IMR-90 (cell line): ENCODE measurements at regions not wholly inside any gene's neighbourhood (a gene's known extent, or its start where the extent isn't known, plus 50 kb on each side); places are given as distances from the start of the nearest gene placed in this dataset.

Experiments used
- ATAC-seq: fragments of 200-7000 bp; cut with Tn5 transposase; 2 replicates; pipeline ENCODE4 v1.9.1; 2020; ENCODE audit warnings: low read depth, mild to moderate bottlenecking, moderate library complexity
- BruUV-seq: library from RNA; stranded (reverse); fragments of 400-500 nt; replicated peaks from 2 replicates; lab custom pipeline; 2021; lab: Mats Ljungman, UMichigan
- CTCF ChIA-PET: fragments of 300-600 bp; formaldehyde crosslinking; extraction: SDS; loops from one replicate; lab custom pipeline; 2021; ENCODE audit warnings: antibody characterized with exemption; lab: Yijun Ruan, JAX
- POLR2A ChIA-PET: fragments of 300-600 bp; sonication (Branson Sonifier 250); formaldehyde crosslinking; loops from one replicate; lab custom pipeline; 2022; ENCODE audit warnings: antibody characterized with exemption; ENCODE audit not compliant: unreplicated experiment; lab: Charles Lee
- DNase-seq: peaks from one replicate; pipeline ENCODE4 v3.0.0; 2013
- H2AFZ ChIP-seq: replicated peaks from 2 replicates; pipeline ENCODE3; 2013; ENCODE audit warnings: low read length, mild to moderate bottlenecking; ENCODE audit not compliant: poor library complexity
- H2AK5ac ChIP-seq: 2 replicates; pipeline ENCODE4 v1.6.1; 2013; ENCODE audit warnings: low read depth, low read length, inconsistent platforms
- H2AK9ac ChIP-seq: replicated peaks from 2 replicates; pipeline ENCODE3; 2013; ENCODE audit warnings: mild to moderate bottlenecking, low read depth, low read length, moderate library complexity; ENCODE audit not compliant: poor library complexity
- H2BK120ac ChIP-seq: 2 replicates; pipeline ENCODE4 v1.6.1; 2013; ENCODE audit warnings: low read depth, low read length, inconsistent platforms
- H2BK15ac ChIP-seq: 3 replicates; pipeline ENCODE4 v1.6.1; 2013; ENCODE audit warnings: low read depth, low read length, inconsistent platforms
- H2BK20ac ChIP-seq: 2 replicates; pipeline ENCODE4 v1.6.1; 2013; ENCODE audit warnings: low read depth, mild to moderate bottlenecking, inconsistent platforms, low read length, moderate library complexity
- H2BK5ac ChIP-seq: 2 replicates; pipeline ENCODE4 v1.6.1; 2013; ENCODE audit warnings: mild to moderate bottlenecking, low read depth, low read length, inconsistent platforms; ENCODE audit not compliant: poor library complexity, severe bottlenecking
- H3K14ac ChIP-seq: replicated peaks from 2 replicates; pipeline ENCODE4 v1.6.1; 2013; ENCODE audit warnings: low read depth, low read length, inconsistent platforms
- H3K18ac ChIP-seq: 2 replicates; pipeline ENCODE4 v1.6.1; 2013; ENCODE audit warnings: low read depth, low read length, control low read depth
- H3K23ac ChIP-seq: 2 replicates; pipeline ENCODE4 v1.6.1; 2013; ENCODE audit warnings: low read depth, low read length, inconsistent platforms
- H3K27ac ChIP-seq: 2 replicates; pipeline ENCODE4 v1.5.1; 2013; ENCODE audit warnings: mild to moderate bottlenecking, control low read depth, low read length; ENCODE audit not compliant: insufficient read depth
- H3K27me3 ChIP-seq: 2 replicates; pipeline ENCODE4 v1.6.1; 2013; ENCODE audit warnings: low read length; ENCODE audit not compliant: control insufficient read depth, insufficient read depth
- H3K36me3 ChIP-seq: 2 replicates; pipeline ENCODE4 v1.6.1; 2013; ENCODE audit warnings: low read length, mixed read lengths; ENCODE audit not compliant: control insufficient read depth, insufficient read depth
- H3K4ac ChIP-seq: 2 replicates; pipeline ENCODE4 v1.6.1; 2013; ENCODE audit warnings: low read depth, low read length, inconsistent platforms
- H3K4me1 ChIP-seq: 2 replicates; pipeline ENCODE4 v1.6.1; 2013; ENCODE audit warnings: low read length, mixed read lengths; ENCODE audit not compliant: control insufficient read depth, insufficient read depth
- H3K4me2 ChIP-seq: 2 replicates; pipeline ENCODE4 v1.6.1; 2013; ENCODE audit warnings: low read depth, mild to moderate bottlenecking, control low read depth, low read length, moderate library complexity
- H3K4me3 ChIP-seq: 2 replicates; pipeline ENCODE4 v1.5.1; 2013; ENCODE audit warnings: low read depth, mild to moderate bottlenecking, control low read depth, low read length, moderate library complexity; ENCODE audit not compliant: insufficient read depth
- H3K56ac ChIP-seq: 2 replicates; pipeline ENCODE4 v1.6.1; 2013; ENCODE audit warnings: low read length, inconsistent platforms; ENCODE audit not compliant: insufficient read depth; ENCODE audit errors: extremely low read depth
- H3K79me1 ChIP-seq, 2 experiments: 2 replicates each; pipeline ENCODE4 v1.6.1; 2013; ENCODE audit warnings: low read length in 2 of 2, inconsistent platforms in 1 of 2, low read depth in 1 of 2
- H3K9ac ChIP-seq: 2 replicates; pipeline ENCODE4 v1.6.1; 2013; ENCODE audit warnings: low read depth, low read length, control low read depth
- H3K9me1 ChIP-seq: 2 replicates; pipeline ENCODE4 v1.6.1; 2013; ENCODE audit warnings: low read length, inconsistent platforms; ENCODE audit not compliant: insufficient read depth
- H3K9me3 ChIP-seq: 2 replicates; pipeline ENCODE4 v1.6.1; 2013; ENCODE audit warnings: low read length; ENCODE audit not compliant: control insufficient read depth, insufficient read depth
- H4K20me1 ChIP-seq: 2 replicates; pipeline ENCODE4 v1.6.1; 2013; ENCODE audit warnings: low read length, inconsistent platforms; ENCODE audit not compliant: insufficient read depth
- H4K5ac ChIP-seq: 2 replicates; pipeline ENCODE4 v1.6.1; 2013; ENCODE audit warnings: mild to moderate bottlenecking, low read depth, low read length, control low read depth
- H4K8ac ChIP-seq, 2 experiments: 2 replicates each; pipeline ENCODE4 v1.6.1; 2013; ENCODE audit warnings: low read depth in 2 of 2, low read length in 2 of 2, control low read depth in 1 of 2, inconsistent platforms in 1 of 2
- H4K91ac ChIP-seq: 2 replicates; pipeline ENCODE4 v1.6.1; 2013; ENCODE audit warnings: low read depth, low read length, inconsistent platforms; ENCODE audit not compliant: insufficient read depth
- BHLHE40 ChIP-seq: fragments of 150-350 bp; IDR thresholded peaks from 2 replicates; pipeline ENCODE4 v1.6.1; 2016; ENCODE audit warnings: mild to moderate bottlenecking, low read depth, low read length
- CEBPB ChIP-seq: IDR thresholded peaks from 2 replicates; pipeline ENCODE4 v1.6.1; 2012; ENCODE audit warnings: low read depth, low read length, improper control_type of control experiment
- CHD1 ChIP-seq: IDR thresholded peaks from 2 replicates; pipeline ENCODE4 v1.6.1; 2012; ENCODE audit warnings: low read depth, low read length, improper control_type of control experiment
- FOS ChIP-seq: fragments of 150-350 bp; IDR thresholded peaks from 2 replicates; pipeline ENCODE4 v1.6.1; 2016; ENCODE audit warnings: low read depth, low read length
- MAFK ChIP-seq: IDR thresholded peaks from 2 replicates; pipeline ENCODE4 v1.6.1; 2012; ENCODE audit warnings: low read depth, low read length, improper control_type of control experiment
- MAZ ChIP-seq: IDR thresholded peaks from 2 replicates; pipeline ENCODE4 v1.6.1; 2012; ENCODE audit warnings: low read depth, mild to moderate bottlenecking, low read length, improper control_type of control experiment, moderate library complexity, borderline replicate concordance
- MXI1 ChIP-seq: IDR thresholded peaks from 2 replicates; pipeline ENCODE4 v1.6.1; 2012; ENCODE audit warnings: low read depth, mild to moderate bottlenecking, low read length, moderate library complexity, borderline replicate concordance
- NFE2L2 ChIP-seq: fragments of 150-350 bp; IDR thresholded peaks from 2 replicates; pipeline ENCODE4 v1.6.1; 2016; ENCODE audit warnings: low read depth, mild to moderate bottlenecking, low read length
- POLR2A ChIP-seq: IDR thresholded peaks from 2 replicates; pipeline ENCODE4 v1.6.1; 2012; ENCODE audit warnings: mild to moderate bottlenecking, low read depth, low read length
- RAD21 ChIP-seq: IDR thresholded peaks from 2 replicates; pipeline ENCODE4 v1.6.1; 2012; ENCODE audit warnings: low read length, improper control_type of control experiment
- RCOR1 ChIP-seq: IDR thresholded peaks from 2 replicates; pipeline ENCODE4 v1.6.1; 2012; ENCODE audit warnings: mild to moderate bottlenecking, low read length, improper control_type of control experiment; ENCODE audit not compliant: insufficient replicate concordance
- RFX5 ChIP-seq: IDR thresholded peaks from 2 replicates; pipeline ENCODE4 v1.8.0; 2012; ENCODE audit warnings: low read depth, mild to moderate bottlenecking, low read length, moderate library complexity
- SMC3 ChIP-seq: fragments of 150-350 bp; IDR thresholded peaks from 2 replicates; pipeline ENCODE4 v1.6.1; 2016; ENCODE audit warnings: low read depth, mild to moderate bottlenecking, antibody characterized with exemption, low read length, moderate library complexity
- WGBS, 2 experiments: methylation state at CpG; one replicate each; pipeline versions ENCODE4 v1.1.5 to v1.1.7; 2013; ENCODE audit warnings: missing lambda C conversion rate in 2 of 2; ENCODE audit not compliant: insufficient read length in 1 of 2; ENCODE audit errors: extremely low coverage in 2 of 2; 5-methylcytosine and 5-hydroxymethylcytosine counted together
- dilution Hi-C: fragments of 300-500 bp; cut with HindIII; formaldehyde crosslinking; loops from one replicate; pipeline ENCODE4 v1.14.3; 2018; ENCODE audit warnings: low sequenced_read_pairs; ENCODE audit not compliant: unreplicated experiment
- in situ Hi-C: fragments of 300-500 bp; cut with MboI; formaldehyde crosslinking; loops from 3 replicates; pipeline ENCODE4 v1.14.3; 2019; ENCODE audit warnings: low sequenced_read_pairs, inconsistent platforms, mixed read lengths
- intact Hi-C: fragments of 100-400 bp; cut with micrococcal nuclease; formaldehyde crosslinking; loops from 2 replicates; pipeline ENCODE4 v1.10.0; 2022
- TF ChIP-seq, protein P1 (sequence below): fragments of 150-350 bp; IDR thresholded peaks from 2 replicates; pipeline ENCODE4 v1.6.1; 2017; ENCODE audit warnings: mild to moderate bottlenecking, antibody characterized with exemption, low read length, low read depth
- TF ChIP-seq, protein P2 (sequence below): fragments of 150-350 bp; IDR thresholded peaks from 2 replicates; pipeline ENCODE4 v1.6.1; 2016; ENCODE audit warnings: low read depth, mild to moderate bottlenecking, low read length, moderate library complexity, borderline replicate concordance
- TF ChIP-seq, protein P3 (sequence below): conservative IDR thresholded peaks from 2 replicates; pipeline ENCODE4 v1.5.1; 2012; ENCODE audit warnings: mild to moderate bottlenecking, low read depth, low read length, improper control_type of control experiment

DNA sequence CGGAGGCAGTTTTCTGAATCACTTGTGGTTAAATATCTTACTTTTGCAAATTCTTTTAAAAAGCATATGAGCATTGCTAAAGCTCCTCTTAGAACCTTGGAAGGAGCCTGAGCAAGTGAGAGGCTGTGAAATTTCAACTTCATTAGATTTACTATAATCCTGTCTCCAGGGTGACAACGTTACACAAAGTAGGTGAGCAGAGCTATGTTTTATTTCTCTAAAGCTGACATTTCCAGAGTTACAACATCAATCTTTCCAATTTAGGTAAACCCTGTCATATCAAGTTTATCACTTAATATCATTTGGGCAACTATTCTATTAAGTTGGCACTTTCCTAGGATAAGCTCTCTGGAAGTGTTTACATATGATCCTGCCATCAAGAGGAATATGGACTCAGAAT, 544.9 kb upstream of the CBLB start:
- H3K4me2 ChIP-seq, result no peak overlapping the region
- TF ChIP-seq BHLHE40, result no peak
- no peak for TF ChIP-seq MXI1
- no peak for TF ChIP-seq NFE2L2
- no peak for TF ChIP-seq CHD1
- TF ChIP-seq RFX5, result no peak
- TF ChIP-seq, protein P1, sequence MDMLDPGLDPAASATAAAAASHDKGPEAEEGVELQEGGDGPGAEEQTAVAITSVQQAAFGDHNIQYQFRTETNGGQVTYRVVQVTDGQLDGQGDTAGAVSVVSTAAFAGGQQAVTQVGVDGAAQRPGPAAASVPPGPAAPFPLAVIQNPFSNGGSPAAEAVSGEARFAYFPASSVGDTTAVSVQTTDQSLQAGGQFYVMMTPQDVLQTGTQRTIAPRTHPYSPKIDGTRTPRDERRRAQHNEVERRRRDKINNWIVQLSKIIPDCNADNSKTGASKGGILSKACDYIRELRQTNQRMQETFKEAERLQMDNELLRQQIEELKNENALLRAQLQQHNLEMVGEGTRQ, result no peak
- no peak for TF ChIP-seq SMC3
- TF ChIP-seq RCOR1, result no peak
- TF ChIP-seq, protein P2, sequence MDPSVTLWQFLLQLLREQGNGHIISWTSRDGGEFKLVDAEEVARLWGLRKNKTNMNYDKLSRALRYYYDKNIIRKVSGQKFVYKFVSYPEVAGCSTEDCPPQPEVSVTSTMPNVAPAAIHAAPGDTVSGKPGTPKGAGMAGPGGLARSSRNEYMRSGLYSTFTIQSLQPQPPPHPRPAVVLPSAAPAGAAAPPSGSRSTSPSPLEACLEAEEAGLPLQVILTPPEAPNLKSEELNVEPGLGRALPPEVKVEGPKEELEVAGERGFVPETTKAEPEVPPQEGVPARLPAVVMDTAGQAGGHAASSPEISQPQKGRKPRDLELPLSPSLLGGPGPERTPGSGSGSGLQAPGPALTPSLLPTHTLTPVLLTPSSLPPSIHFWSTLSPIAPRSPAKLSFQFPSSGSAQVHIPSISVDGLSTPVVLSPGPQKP, result no peak
- TF ChIP-seq CEBPB, result no peak
- no peak for TF ChIP-seq FOS
- TF ChIP-seq POLR2A, result no peak
- TF ChIP-seq MAZ, result no peak
- TF ChIP-seq RAD21, result no peak
- no peak for TF ChIP-seq MAFK
- TF ChIP-seq, protein P3, sequence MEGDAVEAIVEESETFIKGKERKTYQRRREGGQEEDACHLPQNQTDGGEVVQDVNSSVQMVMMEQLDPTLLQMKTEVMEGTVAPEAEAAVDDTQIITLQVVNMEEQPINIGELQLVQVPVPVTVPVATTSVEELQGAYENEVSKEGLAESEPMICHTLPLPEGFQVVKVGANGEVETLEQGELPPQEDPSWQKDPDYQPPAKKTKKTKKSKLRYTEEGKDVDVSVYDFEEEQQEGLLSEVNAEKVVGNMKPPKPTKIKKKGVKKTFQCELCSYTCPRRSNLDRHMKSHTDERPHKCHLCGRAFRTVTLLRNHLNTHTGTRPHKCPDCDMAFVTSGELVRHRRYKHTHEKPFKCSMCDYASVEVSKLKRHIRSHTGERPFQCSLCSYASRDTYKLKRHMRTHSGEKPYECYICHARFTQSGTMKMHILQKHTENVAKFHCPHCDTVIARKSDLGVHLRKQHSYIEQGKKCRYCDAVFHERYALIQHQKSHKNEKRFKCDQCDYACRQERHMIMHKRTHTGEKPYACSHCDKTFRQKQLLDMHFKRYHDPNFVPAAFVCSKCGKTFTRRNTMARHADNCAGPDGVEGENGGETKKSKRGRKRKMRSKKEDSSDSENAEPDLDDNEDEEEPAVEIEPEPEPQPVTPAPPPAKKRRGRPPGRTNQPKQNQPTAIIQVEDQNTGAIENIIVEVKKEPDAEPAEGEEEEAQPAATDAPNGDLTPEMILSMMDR, result no peak
- H4K91ac ChIP-seq, result no peak overlapping the region
- H4K20me1 ChIP-seq, result no peaks in the 10 kb centered on the region
- WGBS, 2 experiments, result no CpG with 5 or more reads among the region's 2 CpGs
- no peak overlapping the region for H2BK20ac ChIP-seq
- BruUV-seq, result no TSS peak
- no peak overlapping the region for H2AFZ ChIP-seq
- H2AK9ac ChIP-seq, result no peak overlapping the region
- H3K14ac ChIP-seq, result no peak overlapping the region
- no peaks in the 10 kb centered on the region for H3K4me1 ChIP-seq
- dilution Hi-C loops (no loop called here), in situ Hi-C loops (no loop called here), intact Hi-C loops (no loop called here)
- H2BK120ac ChIP-seq, result no peak overlapping the region
- no peak overlapping the region for H3K4ac ChIP-seq
- no peak overlapping the region for H4K8ac ChIP-seq
- H4K5ac ChIP-seq, result no peak overlapping the region
- CTCF ChIA-PET, result interaction anchor here (0.5 kb wide), 2 partner anchors 531 to 1758 kb away, joined by 3 to 4 read pairs; no protein-coding TSS in a partner anchor
- H3K23ac ChIP-seq, result no peak overlapping the region
- no peaks in the 10 kb centered on the region for H3K36me3 ChIP-seq
- H3K9me1 ChIP-seq, result no peaks in the 10 kb centered on the region
- DNase-seq, result no peak
- no peak overlapping the region for H2AK5ac ChIP-seq
- H3K9ac ChIP-seq, result no peak overlapping the region
- no peaks in the 10 kb centered on the region for H3K9me3 ChIP-seq
- no peak overlapping the region for H3K27ac ChIP-seq
- H3K4me3 ChIP-seq, result no peak overlapping the region
- no peak overlapping the region for H2BK15ac ChIP-seq
- POLR2A ChIA-PET, result no interaction called here
- H3K18ac ChIP-seq, result no peak overlapping the region
- H3K79me1 ChIP-seq, result no peaks in the 10 kb centered on the region
- ATAC-seq, result no peak
- no peak overlapping the region for H3K56ac ChIP-seq
- H2BK5ac ChIP-seq, result no peak overlapping the region
- H3K27me3 ChIP-seq, result no peaks in the 10 kb centered on the region
